Hematopoietic multipotent progenitor cell treated with erythropoietin and hydrocortisone succinate and interleukin-3 and kit ligand, for 4 days (in vitro differentiated cells): ENCODE measurements at regions not wholly inside any gene's neighbourhood (a gene's known extent, or its start where the extent isn't known, plus 50 kb on each side); places are given as distances from the start of the nearest gene placed in this dataset.

ENCODE experiments used
- DNase-seq: peaks from one replicate; pipeline ENCODE4 v3.0.0-alpha.2; 2015

DNA sequence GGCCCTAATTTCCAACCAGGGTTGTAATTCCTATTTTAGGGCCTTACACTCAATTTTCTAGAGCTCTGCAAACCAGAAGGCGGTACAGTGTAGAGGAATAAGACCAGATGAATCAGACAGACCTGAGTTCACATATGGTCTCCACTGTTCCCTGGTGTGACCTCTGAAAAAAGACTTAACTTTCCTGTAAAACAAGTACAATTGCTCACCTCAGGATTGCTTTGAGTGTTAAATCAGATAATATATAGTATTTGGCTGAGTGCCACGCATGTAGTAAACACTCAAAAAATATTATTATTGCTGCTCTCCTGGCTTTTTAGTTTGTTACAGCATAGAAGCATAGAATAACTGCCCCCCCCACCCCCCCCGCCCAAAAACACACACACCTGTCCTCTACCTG lies 51.0 kb upstream of the STT3B start:
- peak; percentile 22 for DNase-seq

GRCh38 chr3:31482493-31483200 lies 50.1 kb upstream of the STT3B start:
- DNase-seq, result no peak
